C4-2B (cell line): ENCODE measurements at regions not wholly inside any gene's neighbourhood (a gene's known extent, or its start where the extent isn't known, plus 50 kb on each side); places are given as distances from the start of the nearest gene placed in this dataset.

Experiments
- ZFX ChIP-seq: fragments of 450-650 bp; IDR thresholded peaks from 2 replicates; pipeline ENCODE4 v1.6.1; 2017
- TF ChIP-seq, protein P1 (sequence below): fragments of 450-650 bp; conservative IDR thresholded peaks from 2 replicates; pipeline ENCODE4 v1.5.1; 2017; ENCODE audit warnings: mild to moderate bottlenecking

GRCh38 chr7:115869190-115869589, 161.4 kb downstream of the TFEC start:
- TF ChIP-seq, protein P1, sequence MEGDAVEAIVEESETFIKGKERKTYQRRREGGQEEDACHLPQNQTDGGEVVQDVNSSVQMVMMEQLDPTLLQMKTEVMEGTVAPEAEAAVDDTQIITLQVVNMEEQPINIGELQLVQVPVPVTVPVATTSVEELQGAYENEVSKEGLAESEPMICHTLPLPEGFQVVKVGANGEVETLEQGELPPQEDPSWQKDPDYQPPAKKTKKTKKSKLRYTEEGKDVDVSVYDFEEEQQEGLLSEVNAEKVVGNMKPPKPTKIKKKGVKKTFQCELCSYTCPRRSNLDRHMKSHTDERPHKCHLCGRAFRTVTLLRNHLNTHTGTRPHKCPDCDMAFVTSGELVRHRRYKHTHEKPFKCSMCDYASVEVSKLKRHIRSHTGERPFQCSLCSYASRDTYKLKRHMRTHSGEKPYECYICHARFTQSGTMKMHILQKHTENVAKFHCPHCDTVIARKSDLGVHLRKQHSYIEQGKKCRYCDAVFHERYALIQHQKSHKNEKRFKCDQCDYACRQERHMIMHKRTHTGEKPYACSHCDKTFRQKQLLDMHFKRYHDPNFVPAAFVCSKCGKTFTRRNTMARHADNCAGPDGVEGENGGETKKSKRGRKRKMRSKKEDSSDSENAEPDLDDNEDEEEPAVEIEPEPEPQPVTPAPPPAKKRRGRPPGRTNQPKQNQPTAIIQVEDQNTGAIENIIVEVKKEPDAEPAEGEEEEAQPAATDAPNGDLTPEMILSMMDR: no peak
- TF ChIP-seq ZFX: no peak
